CD4-positive, alpha-beta T cell (primary cell): ENCODE measurements at regions not wholly inside any gene's neighbourhood (a gene's known extent, or its start where the extent isn't known, plus 50 kb on each side); places are given as distances from the start of the nearest gene placed in this dataset.

Source experiments
- ATAC-seq: fragments of 200-7000 bp; cut with Tn5 transposase; one replicate; pipeline ENCODE4 v1.10.0; 2022; ENCODE audit warnings: mild to moderate bottlenecking; ENCODE audit not compliant: poor library complexity
- CTCF ChIA-PET: fragments of 350-600 bp; sonication (Branson Sonifier 250); formaldehyde crosslinking; loops from one replicate; lab custom pipeline; 2021; ENCODE audit warnings: antibody characterized with exemption, inconsistent platforms; lab: Charles Lee
- POLR2A ChIA-PET: fragments of 350-600 bp; sonication (Branson Sonifier 250); formaldehyde crosslinking; loops from one replicate; lab custom pipeline; 2021; ENCODE audit warnings: antibody characterized with exemption, inconsistent platforms; lab: Charles Lee
- DNase-seq, 14 experiments: peaks; one replicate each; pipeline ENCODE4 v3.0.0-alpha.2; 2013 to 2020; ENCODE audit warnings: mixed read lengths in 2 of 14
- H3K27ac ChIP-seq, 2 donors: one replicate each; pipeline versions ENCODE4 v1.5.1 to v1.7.0; 2013; ENCODE audit warnings: low read length in 2 of 2, low read depth in 1 of 2, mild to moderate bottlenecking in 1 of 2
- H3K27me3 ChIP-seq, 2 experiments: 1 replicate in 1 of 2; 2 replicates in 1 of 2; pipeline versions ENCODE4 v1.6.1 to v1.7.0; 2013; ENCODE audit warnings: low read length in 2 of 2, control low read depth in 1 of 2, mild to moderate bottlenecking in 1 of 2, moderate library complexity in 1 of 2; ENCODE audit not compliant: insufficient read depth in 2 of 2, control insufficient read depth in 1 of 2
- H3K36me3 ChIP-seq: one replicate; pipeline ENCODE4 v1.6.1; 2013; ENCODE audit warnings: low read length, control low read depth; ENCODE audit not compliant: insufficient read depth
- H3K4me1 ChIP-seq: one replicate; pipeline ENCODE4 v1.6.1; 2013; ENCODE audit warnings: low read length, control low read depth; ENCODE audit not compliant: insufficient read depth
- H3K4me3 ChIP-seq: one replicate; pipeline ENCODE4 v1.5.1; 2013; ENCODE audit warnings: mild to moderate bottlenecking, low read length, moderate library complexity
- H3K9me3 ChIP-seq, 2 experiments: 1 replicate in 1 of 2; 2 replicates in 1 of 2; pipeline versions ENCODE4 v1.6.1 to v1.7.0; 2013; ENCODE audit warnings: low read length in 2 of 2, mild to moderate bottlenecking in 2 of 2, control low read depth in 1 of 2, moderate library complexity in 1 of 2; ENCODE audit not compliant: control insufficient read depth in 1 of 2, insufficient read depth in 1 of 2
- H3K27ac Mint-ChIP-seq: one replicate; pipeline ENCODE4 v1.8.0; 2020; ENCODE audit warnings: mixed read lengths
- H3K27me3 Mint-ChIP-seq: one replicate; pipeline ENCODE4 v1.8.0; 2021; ENCODE audit warnings: mixed read lengths
- H3K36me3 Mint-ChIP-seq: one replicate; pipeline ENCODE4 v1.8.0; 2021; ENCODE audit warnings: low read depth, mixed read lengths
- H3K4me1 Mint-ChIP-seq: one replicate; pipeline ENCODE4 v1.8.0; 2021; ENCODE audit warnings: low read depth, mixed read lengths
- H3K4me3 Mint-ChIP-seq: one replicate; pipeline ENCODE4 v1.8.0; 2020; ENCODE audit warnings: mild to moderate bottlenecking, mixed read lengths
- H3K9me3 Mint-ChIP-seq: one replicate; pipeline ENCODE4 v1.8.0; 2020; ENCODE audit warnings: mixed read lengths
- intact Hi-C, 2 experiments: fragments of 100-400 bp; cut with DNase I in 1 of 2; cut with micrococcal nuclease in 1 of 2; formaldehyde crosslinking; loops; one replicate each; pipeline versions ENCODE4 v1.15.1 to v1.9.0; 2023 to 2025; cut with DNase I, micrococcal nuclease
- TF ChIP-seq, protein P1 (sequence below): fragments of 200-600 bp; IDR thresholded peaks from one replicate; pipeline ENCODE4 v1.8.0; 2022; ENCODE audit warnings: antibody characterized with exemption, mild to moderate bottlenecking

DNA sequence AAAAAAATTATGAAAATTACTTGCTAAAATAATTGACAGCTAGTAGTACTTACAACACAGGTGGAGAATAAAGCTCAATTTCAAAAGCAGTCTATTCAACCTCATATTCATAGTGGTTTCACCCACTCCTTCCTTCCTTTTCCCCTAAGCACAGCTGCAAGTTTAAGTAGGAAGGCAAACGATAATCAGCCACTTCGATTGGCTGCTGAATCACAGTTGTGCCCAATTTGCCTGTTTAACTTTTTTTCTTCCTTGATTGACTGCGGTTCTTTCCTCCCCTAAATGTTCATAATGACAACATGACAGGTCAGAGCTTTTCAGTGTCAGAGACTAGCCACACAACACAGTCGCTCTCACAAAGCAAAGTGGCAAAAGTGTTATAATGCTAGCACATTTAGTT is 468.0 kb upstream of the GBE1 start:
- Mint-ChIP-seq H3K4me3 (no peak overlapping the region), H3K36me3 (no peaks in the 10 kb centered on the region), H3K4me1 (peaks cover 9% of the 10 kb centered on the region), H3K9me3 (no peaks in the 10 kb centered on the region), H3K27ac (no peak overlapping the region), H3K27me3 (no peaks in the 10 kb centered on the region)
- no peak overlapping the region for H3K4me3 ChIP-seq
- H3K27me3 ChIP-seq = no peaks in the 10 kb centered on the region
- ATAC-seq = no peak
- intact Hi-C loops = no loop called here
- POLR2A ChIA-PET = no interaction called here
- no peak overlapping the region for H3K27ac ChIP-seq
- DNase-seq = no peak
- H3K9me3 ChIP-seq = peaks cover 10 to 23% of the 10 kb centered on the region in 2 experiments
- TF ChIP-seq, protein P1, sequence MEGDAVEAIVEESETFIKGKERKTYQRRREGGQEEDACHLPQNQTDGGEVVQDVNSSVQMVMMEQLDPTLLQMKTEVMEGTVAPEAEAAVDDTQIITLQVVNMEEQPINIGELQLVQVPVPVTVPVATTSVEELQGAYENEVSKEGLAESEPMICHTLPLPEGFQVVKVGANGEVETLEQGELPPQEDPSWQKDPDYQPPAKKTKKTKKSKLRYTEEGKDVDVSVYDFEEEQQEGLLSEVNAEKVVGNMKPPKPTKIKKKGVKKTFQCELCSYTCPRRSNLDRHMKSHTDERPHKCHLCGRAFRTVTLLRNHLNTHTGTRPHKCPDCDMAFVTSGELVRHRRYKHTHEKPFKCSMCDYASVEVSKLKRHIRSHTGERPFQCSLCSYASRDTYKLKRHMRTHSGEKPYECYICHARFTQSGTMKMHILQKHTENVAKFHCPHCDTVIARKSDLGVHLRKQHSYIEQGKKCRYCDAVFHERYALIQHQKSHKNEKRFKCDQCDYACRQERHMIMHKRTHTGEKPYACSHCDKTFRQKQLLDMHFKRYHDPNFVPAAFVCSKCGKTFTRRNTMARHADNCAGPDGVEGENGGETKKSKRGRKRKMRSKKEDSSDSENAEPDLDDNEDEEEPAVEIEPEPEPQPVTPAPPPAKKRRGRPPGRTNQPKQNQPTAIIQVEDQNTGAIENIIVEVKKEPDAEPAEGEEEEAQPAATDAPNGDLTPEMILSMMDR = no peak
- CTCF ChIA-PET = interaction anchor here (0.6 kb wide), 1 partner anchor 41 kb away, joined by 3 read pairs; no protein-coding TSS in a partner anchor
- H3K4me1 ChIP-seq = no peaks in the 10 kb centered on the region
- H3K36me3 ChIP-seq = no peaks in the 10 kb centered on the region

DNA sequence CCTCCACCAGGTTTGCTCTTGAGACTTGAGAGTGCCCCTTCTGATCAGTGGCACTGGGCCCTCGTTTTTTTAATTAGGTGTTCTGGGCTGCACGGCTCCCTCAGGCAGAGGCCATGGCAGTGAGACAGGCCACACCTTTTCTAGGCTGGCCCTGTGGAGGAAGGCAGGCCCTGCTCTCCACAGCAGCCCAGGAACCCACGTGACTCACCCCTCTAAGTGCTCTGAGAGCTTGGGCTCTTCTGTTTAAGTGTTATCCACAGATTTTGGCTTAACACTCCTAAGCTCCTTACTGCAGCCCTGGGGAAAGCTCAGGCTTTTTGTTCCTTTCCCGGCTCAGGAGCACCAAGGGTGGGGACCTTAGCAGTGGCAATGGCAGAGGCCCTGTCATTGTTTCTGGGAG is 463.2 kb upstream of the GBE1 start:
- no peak overlapping the region for H3K4me3 Mint-ChIP-seq
- TF ChIP-seq, protein P1 = no peak
- H3K4me1 ChIP-seq = no peaks in the 10 kb centered on the region
- no peak overlapping the region for H3K27ac Mint-ChIP-seq
- no peak overlapping the region for H3K4me3 ChIP-seq
- H3K27me3 Mint-ChIP-seq = no peaks in the 10 kb centered on the region
- no peaks in the 10 kb centered on the region for H3K36me3 Mint-ChIP-seq
- peaks cover 2% of the 10 kb centered on the region for H3K9me3 Mint-ChIP-seq
- no peaks in the 10 kb centered on the region for H3K36me3 ChIP-seq
- ChIA-PET CTCF (no interaction called here), POLR2A (no interaction called here)
- peaks cover 8% of the 10 kb centered on the region for H3K4me1 Mint-ChIP-seq
- no peak overlapping the region for H3K27ac ChIP-seq
- no peak for DNase-seq
- intact Hi-C loops = no loop called here
- peaks cover 10 to 18% of the 10 kb centered on the region in 2 experiments for H3K9me3 ChIP-seq
- H3K27me3 ChIP-seq = no peaks in the 10 kb centered on the region
- ATAC-seq = no peak

DNA sequence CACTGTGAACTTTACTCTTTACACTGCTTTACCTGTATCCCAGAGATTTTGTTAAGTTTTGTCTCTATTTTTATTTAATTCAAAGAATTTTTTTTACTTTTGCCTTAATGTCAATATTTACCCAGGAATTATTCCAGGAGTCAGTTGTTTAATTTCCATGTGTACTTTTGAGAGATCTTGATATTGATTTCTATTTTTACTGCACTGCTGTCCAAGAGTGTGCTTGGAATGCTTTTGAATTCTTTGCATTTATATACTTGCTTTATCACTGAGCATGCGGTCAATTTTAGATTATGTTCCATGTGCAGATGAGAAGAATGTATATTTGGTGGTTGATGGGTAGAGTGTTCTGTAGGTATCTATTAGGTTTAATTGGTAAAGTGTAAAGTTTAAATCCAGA is 461.0 kb upstream of the GBE1 start:
- Mint-ChIP-seq H3K27ac (no peak overlapping the region), H3K27me3 (no peaks in the 10 kb centered on the region), H3K4me3 (no peak overlapping the region), H3K36me3 (no peaks in the 10 kb centered on the region), H3K9me3 (peaks cover 2% of the 10 kb centered on the region), H3K4me1 (no peaks in the 10 kb centered on the region)
- H3K4me3 ChIP-seq = no peak overlapping the region
- no peaks in the 10 kb centered on the region for H3K27me3 ChIP-seq
- ATAC-seq (no peak), DNase-seq (no peak)
- intact Hi-C loops = no loop called here
- ChIA-PET CTCF (no interaction called here), POLR2A (no interaction called here)
- peaks cover 10 to 18% of the 10 kb centered on the region in 2 experiments for H3K9me3 ChIP-seq
- TF ChIP-seq, protein P1 = no peak
- no peak overlapping the region for H3K27ac ChIP-seq
- no peaks in the 10 kb centered on the region for H3K36me3 ChIP-seq
- H3K4me1 ChIP-seq = no peaks in the 10 kb centered on the region
